K562 (cell line): ENCODE measurements at regions not wholly inside any gene's neighbourhood (a gene's known extent, or its start where the extent isn't known, plus 50 kb on each side); places are given as distances from the start of the nearest gene placed in this dataset.
A peak's percentile ranks its signal among the peaks of the same experiment; 100 is the strongest.

ENCODE experiments used
- ATAC-seq: fragments of 200-7000 bp; cut with Tn5 transposase; 3 replicates; pipeline ENCODE4 v1.9.1; 2020; ENCODE audit warnings: moderate library complexity
- BruUV-seq: library from RNA; stranded (reverse); fragments of 400-500 nt; replicated peaks from 2 replicates; lab custom pipeline; 2021; lab: Mats Ljungman, UMichigan
- CTCF ChIA-PET: fragments of 300-600 bp; formaldehyde crosslinking; extraction: SDS; loops from one replicate; lab custom pipeline; 2021; ENCODE audit warnings: low intra/inter-chr PET ratio; lab: Yijun Ruan, JAX
- POLR2A ChIA-PET: fragments of 300-600, 350-650 bp; sonication (Branson Sonifier 250); formaldehyde crosslinking; extraction: SDS; loops from one replicate; lab custom pipeline; 2021; ENCODE audit warnings: antibody characterized with exemption, inconsistent platforms; lab: Yijun Ruan, JAX
- DNase-seq, 4 experiments: peaks; one replicate each; pipeline versions ENCODE4 v3.0.0 to v3.0.0-alpha.2; 2011 to 2018; ENCODE audit warnings: low spot score in 3 of 4, mixed read lengths in 3 of 4; ENCODE audit errors: extremely low read depth in 1 of 4
- FAIRE-seq: peaks from 2 replicates; lab custom pipeline; 2011; peaks lifted over from hg19 to GRCh38; lab: Jason Lieb, UNC
- H2AFZ ChIP-seq: 2 replicates; pipeline ENCODE4 v1.6.0; 2011; ENCODE audit warnings: low read depth, low read length, control low read depth, inconsistent platforms
- H3K27ac ChIP-seq: fragments of 200-600 bp; 3 replicates; pipeline ENCODE4 v1.8.0; 2011; ENCODE audit warnings: low read depth, mild to moderate bottlenecking, control low read depth, inconsistent platforms, low read length, moderate library complexity, mixed read lengths; ENCODE audit errors: extremely low read depth
- H3K27me3 ChIP-seq, 2 experiments: fragments of 300-600 bp in 1 of 2; 2 replicates in 1 of 2; 3 replicates in 1 of 2; pipeline versions ENCODE4 v1.6.0 to v1.8.0; 2011; ENCODE audit warnings: inconsistent platforms in 2 of 2, low read length in 2 of 2, mild to moderate bottlenecking in 1 of 2, mixed read lengths in 1 of 2, moderate library complexity in 1 of 2; ENCODE audit not compliant: control insufficient read depth in 2 of 2, insufficient read depth in 2 of 2
- H3K36me3 ChIP-seq: fragments of 300-600 bp; 3 replicates; pipeline ENCODE4 v1.8.0; 2011; ENCODE audit warnings: mild to moderate bottlenecking, low read length, inconsistent platforms; ENCODE audit not compliant: control insufficient read depth, insufficient read depth
- H3K4me1 ChIP-seq, 2 experiments: fragments of 200-600 bp in 1 of 2; replicated peaks in 1 of 2; 2 replicates in 1 of 2; 3 replicates in 1 of 2; pipeline versions ENCODE4 v1.5.1 to v1.8.0; 2011; ENCODE audit warnings: inconsistent platforms in 2 of 2, low read length in 2 of 2, mild to moderate bottlenecking in 1 of 2, mixed read lengths in 1 of 2, moderate library complexity in 1 of 2; ENCODE audit not compliant: control insufficient read depth in 2 of 2, insufficient read depth in 2 of 2
- H3K4me2 ChIP-seq: 2 replicates; pipeline ENCODE4 v1.6.1; 2011; ENCODE audit warnings: low read length, control low read depth, inconsistent platforms, mixed read lengths; ENCODE audit not compliant: insufficient read depth
- H3K4me3 ChIP-seq: fragments of 200-600 bp; sonication (generic), shearing (Covaris generic); 2 replicates; pipeline ENCODE4 v1.5.1; 2016; ENCODE audit warnings: control low read depth, inconsistent platforms
- H3K79me2 ChIP-seq: fragments of 200-600 bp; 3 replicates; pipeline ENCODE4 v1.8.0; 2011; ENCODE audit warnings: low read length, inconsistent platforms; ENCODE audit not compliant: control insufficient read depth, insufficient read depth
- H3K9ac ChIP-seq, 2 experiments: 2 replicates each; pipeline versions ENCODE4 v1.6.0 to v1.6.1; 2011; ENCODE audit warnings: low read depth in 2 of 2, low read length in 2 of 2, control low read depth in 1 of 2, inconsistent platforms in 1 of 2, mild to moderate bottlenecking in 1 of 2, mixed read lengths in 1 of 2; ENCODE audit not compliant: insufficient read depth in 1 of 2
- H3K9me1 ChIP-seq: one replicate; pipeline ENCODE4 v1.6.0; 2011; ENCODE audit warnings: inconsistent platforms, mild to moderate bottlenecking, low read length, moderate library complexity; ENCODE audit not compliant: control insufficient read depth, insufficient read depth
- H3K9me3 ChIP-seq: replicated peaks from 2 replicates; pipeline ENCODE4 v1.5.1; 2011; ENCODE audit warnings: low read depth, low read length, inconsistent platforms; ENCODE audit not compliant: control insufficient read depth, insufficient read depth
- H4K20me1 ChIP-seq: replicated peaks from 2 replicates; pipeline ENCODE4 v1.6.1; 2011; ENCODE audit warnings: low read length, inconsistent platforms, mixed read lengths; ENCODE audit not compliant: control insufficient read depth, insufficient read depth
- CC2D1A ChIP-seq: fragments of 450-650 bp; IDR thresholded peaks from 2 replicates; pipeline ENCODE4 v1.6.1; 2017; ENCODE audit warnings: mild to moderate bottlenecking
- CHD4 ChIP-seq: fragments of 200-600 bp; sonication (generic); IDR thresholded peaks from 3 replicates; pipeline ENCODE4 v1.6.1; 2012; ENCODE audit warnings: low read depth, mild to moderate bottlenecking, mixed read lengths, low read length, inconsistent platforms; ENCODE audit not compliant: insufficient read depth, insufficient replicate concordance, poor library complexity, severe bottlenecking
- ESRRB ChIP-seq: fragments of 250-450 bp; sonication (Bioruptor Pico); IDR thresholded peaks from 2 replicates; pipeline ENCODE4 v1.5.0; 2020; ENCODE audit warnings: mild to moderate bottlenecking, moderate library complexity, borderline replicate concordance
- HDGF ChIP-seq: fragments of 450-650 bp; IDR thresholded peaks from 2 replicates; pipeline ENCODE4 v1.6.1; 2016
- SAFB2 ChIP-seq: fragments of 200-400 bp; formaldehyde crosslinking; IDR thresholded peaks from 2 replicates; pipeline ENCODE4 v1.6.1; 2018; ENCODE audit warnings: borderline replicate concordance, low read length, low read depth, moderate library complexity; ENCODE audit not compliant: severe bottlenecking
- SMAD2 ChIP-seq: fragments of 150-350 bp; IDR thresholded peaks from 2 replicates; pipeline ENCODE4 v1.6.1; 2014; ENCODE audit warnings: low read depth, mild to moderate bottlenecking, low read length
- TBL1XR1 ChIP-seq, 2 experiments: IDR thresholded peaks; 2 replicates each; pipeline ENCODE4 v1.6.1; 2012; ENCODE audit warnings: improper control_type of control experiment in 2 of 2, low read length in 2 of 2, mild to moderate bottlenecking in 1 of 2
- ZFPM2 ChIP-seq: fragments of 250-450 bp; sonication (Bioruptor Pico); IDR thresholded peaks from 2 replicates; pipeline ENCODE4 v1.5.1; 2022; ENCODE audit warnings: mild to moderate bottlenecking
- ZNF140 ChIP-seq: fragments of 250-450 bp; sonication (Bioruptor Pico); IDR thresholded peaks from 2 replicates; pipeline ENCODE4 v1.8.0; 2021; ENCODE audit warnings: moderate library complexity, mild to moderate bottlenecking, inconsistent platforms
- ZNF282 ChIP-seq: sonication (generic); formaldehyde crosslinking; IDR thresholded peaks from 2 replicates; pipeline ENCODE4 v1.8.1; 2023; ENCODE audit warnings: missing genetic modification reagents
- ZNF644 ChIP-seq: fragments of 200-800 bp; sonication (Bioruptor generic); IDR thresholded peaks from 2 replicates; pipeline ENCODE4 v1.6.1; 2016; ENCODE audit warnings: low read depth, missing genetic modification characterization, missing compliant biosample characterization
- WGBS: fragments of 100-300 bp; shearing (Covaris generic); methylation state at CpG from one replicate; pipeline ENCODE4 v1.1.6; 2016; ENCODE audit warnings: low coverage, mixed read lengths; ENCODE audit not compliant: insufficient coverage; ENCODE audit errors: missing lambda C conversion rate; 5-methylcytosine and 5-hydroxymethylcytosine counted together
- in situ Hi-C: fragments of 300-500 bp; cut with MboI; formaldehyde crosslinking; loops from 4 replicates; pipeline ENCODE4 v1.15.0; 2018; ENCODE audit warnings: inconsistent platforms, mixed read lengths
- intact Hi-C: fragments of 100-400 bp; cut with micrococcal nuclease; formaldehyde crosslinking; loops from 2 replicates; pipeline ENCODE4 v1.14.2; 2022
- TF ChIP-seq, protein P1 (sequence below), 3 experiments: IDR thresholded peaks in 2 of 3; conservative IDR thresholded peaks in 1 of 3; 2 replicates each; pipeline ENCODE4 v1.5.1; 2011 to 2012; ENCODE audit warnings: low read length in 3 of 3, mild to moderate bottlenecking in 3 of 3, control low read depth in 2 of 3, improper control_type of control experiment in 1 of 3, inconsistent platforms in 1 of 3, low read depth in 1 of 3, mixed read lengths in 1 of 3, moderate library complexity in 1 of 3; ENCODE audit not compliant: insufficient read depth in 2 of 3

DNA sequence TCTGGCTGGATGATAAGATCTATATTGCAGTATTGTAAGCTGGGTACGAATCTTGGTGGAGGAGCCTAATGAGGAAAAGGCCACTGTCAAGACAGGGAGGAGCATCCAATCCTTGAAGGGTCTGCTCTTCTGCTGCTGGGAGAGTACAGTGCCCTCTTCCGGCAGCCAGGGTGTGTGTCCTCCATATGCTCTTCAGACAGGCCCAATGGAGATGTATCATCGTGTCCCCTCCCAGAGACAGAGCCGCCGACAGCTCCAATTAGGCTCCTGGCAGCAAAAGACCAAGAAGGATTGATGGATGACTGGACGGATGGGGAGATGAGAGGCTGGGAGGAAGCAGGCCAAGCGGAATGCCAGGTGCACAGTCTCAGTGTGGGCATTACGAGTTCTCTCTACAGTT lies 51.6 kb upstream of the PIWIL1 start:
- no peak overlapping the region for H3K4me3 ChIP-seq
- H3K9me3 ChIP-seq = no peaks in the 10 kb centered on the region
- CTCF ChIA-PET = no interaction called here
- H3K27me3 ChIP-seq = no peaks in the 10 kb centered on the region
- H3K4me1 ChIP-seq = no peaks in the 10 kb centered on the region; a peak in 1 of 5 replicates
- no TSS peak for BruUV-seq
- FAIRE-seq (peak; percentile 48), DNase-seq (peak; percentile 24 to 48 (median 42)), ATAC-seq (peak; percentile 91)
- intact Hi-C loops (loop anchor here (5.0 kb wide), 1 partner anchor 239 kb away; no protein-coding TSS in a partner anchor), in situ Hi-C loops (no loop called here)
- H3K4me2 ChIP-seq = no peak overlapping the region
- TF ChIP-seq HDGF = no peak
- TF ChIP-seq, protein P1, sequence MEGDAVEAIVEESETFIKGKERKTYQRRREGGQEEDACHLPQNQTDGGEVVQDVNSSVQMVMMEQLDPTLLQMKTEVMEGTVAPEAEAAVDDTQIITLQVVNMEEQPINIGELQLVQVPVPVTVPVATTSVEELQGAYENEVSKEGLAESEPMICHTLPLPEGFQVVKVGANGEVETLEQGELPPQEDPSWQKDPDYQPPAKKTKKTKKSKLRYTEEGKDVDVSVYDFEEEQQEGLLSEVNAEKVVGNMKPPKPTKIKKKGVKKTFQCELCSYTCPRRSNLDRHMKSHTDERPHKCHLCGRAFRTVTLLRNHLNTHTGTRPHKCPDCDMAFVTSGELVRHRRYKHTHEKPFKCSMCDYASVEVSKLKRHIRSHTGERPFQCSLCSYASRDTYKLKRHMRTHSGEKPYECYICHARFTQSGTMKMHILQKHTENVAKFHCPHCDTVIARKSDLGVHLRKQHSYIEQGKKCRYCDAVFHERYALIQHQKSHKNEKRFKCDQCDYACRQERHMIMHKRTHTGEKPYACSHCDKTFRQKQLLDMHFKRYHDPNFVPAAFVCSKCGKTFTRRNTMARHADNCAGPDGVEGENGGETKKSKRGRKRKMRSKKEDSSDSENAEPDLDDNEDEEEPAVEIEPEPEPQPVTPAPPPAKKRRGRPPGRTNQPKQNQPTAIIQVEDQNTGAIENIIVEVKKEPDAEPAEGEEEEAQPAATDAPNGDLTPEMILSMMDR (IDR thresholded peaks at IDR 0.05 in 2 of 3, conservative IDR thresholded peaks at IDR 0.05 in 1 of 3; ENCODE audit: insufficient read depth in 2 of 3, low read depth in 1 of 3, low read length in 3 of 3) = peak; percentile 38 to 61 (median 48); a peak in 5 of 6 replicates
- no peaks in the 10 kb centered on the region for H4K20me1 ChIP-seq
- H3K79me2 ChIP-seq = no peaks in the 10 kb centered on the region
- POLR2A ChIA-PET = no interaction called here
- no peaks in the 10 kb centered on the region for H3K36me3 ChIP-seq
- H3K9me1 ChIP-seq = no peaks in the 10 kb centered on the region
- WGBS = 0% methylated on average over 8 of the region's 8 CpGs
- no peak overlapping the region for H2AFZ ChIP-seq
- H3K9ac ChIP-seq = no peak overlapping the region
- H3K27ac ChIP-seq = no peak overlapping the region

DNA sequence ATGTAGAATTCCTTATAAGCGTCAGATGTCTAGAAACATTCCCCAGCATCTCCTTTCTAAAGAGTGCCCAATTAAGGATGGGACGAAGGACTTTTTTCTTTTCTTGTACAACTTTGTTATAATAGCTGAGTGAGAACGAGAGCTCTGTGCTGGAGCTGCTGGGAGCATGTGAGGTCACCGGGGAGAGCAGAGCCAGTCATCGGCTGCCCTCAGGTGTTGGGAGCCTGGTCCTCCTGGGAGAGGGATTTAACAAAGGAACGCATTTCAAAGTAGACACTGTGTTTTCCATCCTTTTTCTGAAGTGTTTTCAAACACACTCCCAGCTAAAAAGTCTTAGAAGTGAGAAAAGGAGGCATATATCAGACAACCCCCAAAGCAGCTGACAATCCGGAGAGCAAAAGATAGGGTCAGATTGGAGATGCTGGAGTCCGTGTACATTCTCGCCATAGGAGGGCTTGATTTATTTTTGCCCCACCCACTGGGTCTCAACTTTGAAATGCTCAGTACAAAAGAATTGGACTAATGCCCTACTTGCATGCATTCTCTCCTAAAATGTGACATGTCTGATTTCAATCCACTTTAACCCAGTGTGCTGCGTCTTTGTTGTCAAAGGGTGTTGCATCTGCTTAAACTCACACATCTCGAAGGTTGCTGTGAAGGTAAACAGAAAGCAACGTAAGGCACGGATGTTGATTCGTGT lies 50.8 kb upstream of the PIWIL1 start:
- POLR2A ChIA-PET = no interaction called here
- no peaks in the 10 kb centered on the region for H3K9me3 ChIP-seq
- DNase-seq = no peak
- H3K79me2 ChIP-seq = no peaks in the 10 kb centered on the region
- no TSS peak for BruUV-seq
- CTCF ChIA-PET = no interaction called here
- H3K9me1 ChIP-seq = no peaks in the 10 kb centered on the region
- H3K4me3 ChIP-seq = no peak overlapping the region
- no peak overlapping the region for H3K4me2 ChIP-seq
- no peak for ATAC-seq
- no peaks in the 10 kb centered on the region for H4K20me1 ChIP-seq
- no peaks in the 10 kb centered on the region for H3K4me1 ChIP-seq
- no peak for FAIRE-seq
- in situ Hi-C loops = no loop called here
- no peak overlapping the region for H2AFZ ChIP-seq
- WGBS = 2% methylated on average over 14 of the region's 14 CpGs
- no peaks in the 10 kb centered on the region for H3K27me3 ChIP-seq
- no peaks in the 10 kb centered on the region for H3K36me3 ChIP-seq
- intact Hi-C loops = loop anchor here (5.0 kb wide), 1 partner anchor 240 kb away; no protein-coding TSS in a partner anchor
- no peak overlapping the region for H3K9ac ChIP-seq
- H3K27ac ChIP-seq = no peak overlapping the region
- TF ChIP-seq SAFB2 = no peak
- no peak for TF ChIP-seq ESRRB (CRISPR knock-in tag)
- TF ChIP-seq SMAD2 = no peak
- no peak for TF ChIP-seq ZFPM2 (CRISPR knock-in tag)
- TF ChIP-seq CC2D1A = no peak
- TF ChIP-seq ZNF282 (CRISPR knock-in tag) = no peak
- TF ChIP-seq CHD4 = no peak
- TF ChIP-seq ZNF140 = no peak
- TF ChIP-seq ZNF644 (tag) = no peak
- no peak for TF ChIP-seq TBL1XR1 (IDR thresholded peaks at IDR 0.05; ENCODE audit: low read length in 2 of 2)
